HG03520 (cell line): ENCODE measurements at regions not wholly inside any gene's neighbourhood (a gene's known extent, or its start where the extent isn't known, plus 50 kb on each side); places are given as distances from the start of the nearest gene placed in this dataset.
"Not testable (repeated sequence)": the region's sequence is repeated elsewhere in the genome, so short reads cannot be mapped to it uniquely, and the experiment has no call there.

Source experiments
- ATAC-seq: cut with Tn5 transposase; IDR thresholded peaks from one replicate; pipeline ENCODE4 v1.9.1; 2021; ENCODE audit warnings: mild to moderate bottlenecking, moderate library complexity; ENCODE audit not compliant: unreplicated experiment

DNA sequence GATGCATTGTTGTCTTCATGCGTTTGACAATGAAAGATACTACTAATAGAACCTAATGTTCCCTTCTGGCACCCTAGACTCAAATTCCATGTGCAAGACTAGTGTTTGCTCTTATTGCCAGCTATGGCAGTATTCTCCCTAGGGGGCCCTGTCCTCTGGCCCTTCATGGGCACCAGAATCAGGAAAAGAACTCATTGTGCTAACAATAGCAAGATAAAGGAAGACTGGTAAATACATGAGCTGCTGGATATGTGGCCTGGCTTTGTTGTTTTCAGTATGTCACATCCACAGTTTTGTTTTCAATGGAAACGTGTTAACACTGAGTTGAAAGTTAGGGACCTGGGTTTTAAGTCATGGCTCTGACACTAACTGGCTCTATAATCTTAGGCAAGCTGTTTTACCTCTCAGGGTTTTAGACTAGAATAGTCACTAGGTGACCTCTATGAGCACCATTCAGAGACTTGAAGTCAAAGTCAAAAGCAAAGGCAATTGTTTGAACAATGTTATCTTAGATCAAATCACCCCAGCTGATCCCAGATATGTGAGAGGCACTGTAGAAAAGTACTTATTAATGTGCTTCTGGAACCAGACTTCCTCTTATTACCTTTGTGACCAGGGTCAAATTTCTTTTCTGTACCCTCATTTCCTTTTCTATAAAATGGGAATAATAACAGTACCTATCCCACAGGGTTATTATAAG, 253.7 kb upstream of the DIAPH2 start:
- ATAC-seq, result no peak

DNA sequence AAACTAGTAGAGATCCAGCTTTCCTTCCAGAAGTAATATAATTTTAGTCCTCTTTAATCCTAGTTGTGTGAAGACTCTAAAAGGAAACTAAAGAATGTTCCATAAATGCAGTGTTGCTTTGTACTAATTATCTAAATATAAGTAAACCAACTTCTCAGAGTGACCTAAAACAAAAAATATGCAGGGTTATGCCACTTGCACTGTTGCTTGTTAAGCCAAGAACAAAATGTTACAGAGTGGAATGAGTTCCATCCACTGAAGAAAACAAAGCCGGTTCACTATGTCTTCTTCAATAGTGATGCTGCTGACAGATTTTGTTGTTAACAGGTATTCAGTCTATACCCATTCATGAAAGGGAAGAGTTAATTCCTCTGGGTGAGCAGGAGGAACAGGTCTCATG, 252.0 kb upstream of the DIAPH2 start:
- ATAC-seq, result no peak

DNA sequence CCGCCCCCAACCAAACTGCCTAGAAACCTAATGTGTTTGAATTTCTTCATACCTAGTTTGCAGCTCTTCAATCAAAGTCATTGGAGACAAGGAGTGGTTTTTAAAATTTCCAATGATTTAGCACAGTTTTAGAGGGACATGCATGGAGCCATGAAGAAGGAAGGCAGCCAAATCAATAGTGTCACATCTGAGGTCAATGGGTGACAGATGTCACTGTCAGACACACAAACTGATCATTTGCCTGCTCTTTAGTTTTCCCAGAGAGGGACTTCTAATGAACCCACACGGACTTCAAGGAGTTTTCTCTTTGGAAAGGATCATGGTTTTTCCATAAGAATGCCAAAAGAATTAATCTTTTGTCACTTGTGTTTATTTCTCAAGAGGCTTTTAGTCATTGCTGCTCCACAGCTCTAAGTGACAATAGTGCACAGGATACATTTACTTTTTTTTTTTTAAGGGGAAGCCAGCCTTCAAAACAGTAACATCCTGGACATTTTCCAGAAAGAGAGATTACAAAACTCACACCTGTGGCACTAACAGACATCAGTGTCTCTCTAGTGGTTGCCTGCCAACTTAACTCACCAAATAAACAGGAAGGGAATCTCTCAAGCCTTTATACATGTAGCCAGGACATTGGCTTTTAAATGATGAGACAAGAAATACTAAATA, 251.1 kb upstream of the DIAPH2 start:
- no peak for ATAC-seq

DNA sequence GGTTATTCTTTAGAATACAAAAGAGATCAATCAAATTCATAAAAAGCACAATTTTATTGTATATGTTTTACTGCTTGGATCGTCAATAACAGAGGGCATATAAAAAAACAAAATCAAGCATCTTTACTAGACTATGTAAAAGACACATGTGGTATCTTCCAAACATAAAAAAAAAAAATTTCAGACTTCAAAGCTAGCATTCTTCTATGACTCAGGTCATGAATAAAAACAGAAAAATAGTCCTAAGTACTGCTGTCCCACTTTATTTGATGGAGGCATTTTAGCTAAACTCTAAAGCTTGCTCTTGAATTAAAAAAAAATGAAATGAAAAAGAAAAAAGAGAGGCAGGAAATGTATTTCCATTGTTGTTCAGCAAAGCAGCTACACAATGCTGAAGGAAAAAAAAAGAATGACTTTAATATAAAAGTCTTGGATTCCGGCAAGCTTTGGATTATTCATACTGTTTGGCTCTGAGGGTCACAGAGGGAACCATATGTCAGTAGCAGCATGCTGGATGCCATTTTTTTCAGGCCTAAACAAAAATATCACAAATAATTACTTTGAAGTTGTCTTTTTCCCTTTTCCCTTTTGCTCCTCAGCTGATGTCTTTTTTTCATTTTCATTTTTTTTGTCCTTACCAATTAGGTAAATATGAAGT, 249.1 kb upstream of the DIAPH2 start:
- ATAC-seq, result no peak

DNA sequence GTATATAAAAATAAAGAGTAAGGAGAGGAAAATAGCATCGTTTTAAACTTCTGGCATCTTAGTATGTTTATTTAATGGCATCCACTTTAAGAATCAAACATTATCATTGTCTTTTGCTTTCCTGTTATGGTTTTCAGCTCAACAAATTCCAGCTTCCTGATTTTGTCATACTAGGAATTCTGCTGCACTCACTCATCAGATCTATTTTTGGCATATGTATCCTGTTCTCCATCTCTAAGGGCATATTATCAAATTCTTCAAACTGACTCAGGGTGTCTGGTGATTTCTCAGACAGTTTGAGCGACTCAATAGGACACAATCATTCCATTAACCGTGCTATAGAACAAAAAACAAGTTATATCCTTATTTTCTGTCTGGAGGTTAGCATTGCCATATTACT, 248.5 kb upstream of the DIAPH2 start:
- ATAC-seq, result no peak

DNA sequence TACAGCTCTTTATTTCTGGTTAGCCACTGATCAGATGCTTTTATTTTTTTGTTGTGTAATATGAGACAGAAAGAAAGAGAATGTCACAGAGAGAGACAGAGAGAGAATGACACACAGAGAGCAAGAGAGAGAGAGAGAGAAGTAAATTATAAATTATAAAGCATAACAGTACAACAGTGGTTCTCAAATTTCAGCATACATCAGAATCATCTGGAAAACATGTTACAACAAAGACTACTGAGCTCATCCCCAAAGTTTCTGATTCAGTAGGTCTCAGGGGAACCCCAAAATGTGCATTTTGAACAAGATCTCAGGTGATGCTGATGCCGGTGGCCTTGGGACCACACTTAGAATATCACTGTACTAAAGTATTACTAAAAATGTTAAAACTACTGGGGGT, 245.8 kb upstream of the DIAPH2 start:
- ATAC-seq, result no peak

DNA sequence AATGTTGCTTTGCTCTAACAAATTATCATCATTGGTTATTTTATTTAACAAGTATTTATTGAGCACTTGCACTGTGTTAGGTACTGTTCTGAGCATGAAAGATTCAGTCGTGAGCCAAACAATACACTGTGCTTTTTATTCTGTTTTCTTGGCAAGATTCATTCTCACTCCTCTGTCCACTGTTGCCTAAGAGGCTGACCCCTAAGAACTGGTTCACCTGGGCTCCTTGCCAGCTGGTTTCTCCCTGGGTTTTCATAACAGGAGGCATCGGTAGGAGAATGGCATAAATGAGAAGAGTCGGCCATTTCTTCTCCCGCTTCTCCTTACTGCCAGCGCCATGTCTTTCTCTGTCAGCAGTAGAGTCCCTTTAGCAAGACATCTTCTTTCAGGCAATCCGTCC, 243.7 kb upstream of the DIAPH2 start:
- ATAC-seq, result no peak

DNA sequence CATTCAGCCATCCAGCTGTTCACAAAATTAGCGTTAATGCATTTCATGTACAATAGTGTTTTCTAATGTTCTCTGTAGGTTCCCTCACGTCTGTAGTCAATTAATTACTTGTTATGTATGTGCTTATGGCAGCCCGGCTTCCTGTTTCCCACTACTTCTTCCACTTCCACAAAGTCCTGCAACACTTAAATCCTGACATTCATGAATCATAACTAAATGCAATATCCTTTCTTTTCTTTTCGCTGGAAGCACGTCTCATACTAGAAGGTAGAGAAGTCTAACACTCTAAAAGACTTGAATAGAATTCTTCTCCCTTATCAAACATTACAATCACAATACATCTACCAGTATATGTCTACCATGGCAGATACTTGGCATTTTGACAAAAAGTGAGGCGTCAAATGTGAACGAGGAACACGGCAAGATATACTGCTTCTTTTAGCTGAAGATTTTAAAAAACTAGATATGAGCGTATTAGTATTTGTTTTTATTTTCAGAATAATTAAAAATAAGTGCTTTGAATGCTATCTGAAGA, 239.0 kb upstream of the DIAPH2 start:
- no peak for ATAC-seq

DNA sequence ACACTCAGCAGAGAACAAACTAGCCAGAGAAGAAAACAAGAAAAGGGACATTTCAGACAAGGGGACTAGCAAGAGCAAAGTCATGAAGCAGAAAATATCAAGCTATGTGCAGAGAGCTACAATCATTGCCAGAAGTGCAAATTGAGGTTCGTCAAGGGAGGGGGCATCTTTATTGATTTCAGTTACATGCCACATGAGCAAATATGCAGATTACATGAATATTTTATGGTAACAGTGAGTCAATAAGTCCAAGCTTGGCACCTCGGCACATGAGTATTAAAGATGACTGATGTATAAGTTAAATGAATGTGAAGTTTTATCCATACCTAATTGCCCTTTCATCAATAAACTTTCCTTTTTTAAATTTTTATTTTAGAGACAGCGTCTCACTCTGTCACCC, 238.1 kb upstream of the DIAPH2 start:
- no peak for ATAC-seq

DNA sequence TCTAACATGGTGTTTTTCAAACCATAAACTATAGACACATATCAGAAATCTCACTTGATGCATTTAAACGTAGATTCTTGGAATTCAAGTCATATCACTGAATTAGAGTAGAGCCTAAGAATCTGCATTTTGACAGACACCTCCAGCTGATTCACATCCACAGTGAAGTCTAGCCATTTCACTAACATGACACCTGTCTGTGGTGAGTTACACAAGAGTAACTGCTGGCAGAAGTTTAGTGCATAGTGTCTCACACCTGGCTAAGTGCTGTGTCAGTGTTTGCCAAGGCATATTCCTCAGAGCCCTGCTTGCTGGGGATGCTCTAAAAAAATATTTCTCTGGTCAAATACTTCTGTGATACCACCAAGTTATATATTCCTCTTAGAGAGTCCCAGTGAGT, 237.5 kb upstream of the DIAPH2 start:
- no peak for ATAC-seq

DNA sequence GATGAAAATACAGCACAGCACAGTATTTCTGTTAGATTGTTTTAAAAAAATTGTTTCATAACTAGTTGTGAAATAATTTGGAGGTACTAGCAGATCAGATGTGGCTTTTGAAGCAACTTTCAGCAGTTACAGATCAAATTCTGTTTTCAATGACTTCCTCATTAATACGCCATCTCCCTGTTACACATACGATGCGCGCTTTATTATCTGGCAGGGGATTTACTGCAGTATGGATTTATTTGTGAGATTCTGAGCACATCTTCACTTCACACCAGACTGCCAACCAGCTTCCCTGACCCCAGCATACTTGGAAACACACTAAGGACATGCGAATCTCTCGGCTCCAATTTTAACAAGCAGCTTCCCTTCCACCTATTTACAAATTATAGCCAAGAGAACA, 235.5 kb upstream of the DIAPH2 start:
- no peak for ATAC-seq

DNA sequence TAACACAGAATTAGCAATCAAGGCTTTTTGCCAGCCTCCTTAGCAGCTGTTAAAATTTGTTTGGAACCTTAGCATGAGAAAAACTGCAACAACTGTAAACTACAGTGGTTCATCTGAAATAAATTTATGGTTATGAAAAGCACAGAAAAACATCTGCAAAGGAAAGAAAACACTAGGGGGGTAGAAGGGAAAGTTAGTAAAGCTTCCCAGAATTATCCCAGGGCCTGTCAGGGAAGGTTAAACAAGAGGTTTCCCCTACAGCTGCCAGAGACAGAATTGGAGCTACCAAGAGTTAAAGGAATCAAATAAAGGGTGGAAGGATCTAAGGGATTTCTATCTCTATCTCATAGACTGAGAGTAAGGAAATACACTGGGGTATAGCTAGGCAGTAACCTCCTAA, 234.7 kb upstream of the DIAPH2 start:
- ATAC-seq, result no peak

DNA sequence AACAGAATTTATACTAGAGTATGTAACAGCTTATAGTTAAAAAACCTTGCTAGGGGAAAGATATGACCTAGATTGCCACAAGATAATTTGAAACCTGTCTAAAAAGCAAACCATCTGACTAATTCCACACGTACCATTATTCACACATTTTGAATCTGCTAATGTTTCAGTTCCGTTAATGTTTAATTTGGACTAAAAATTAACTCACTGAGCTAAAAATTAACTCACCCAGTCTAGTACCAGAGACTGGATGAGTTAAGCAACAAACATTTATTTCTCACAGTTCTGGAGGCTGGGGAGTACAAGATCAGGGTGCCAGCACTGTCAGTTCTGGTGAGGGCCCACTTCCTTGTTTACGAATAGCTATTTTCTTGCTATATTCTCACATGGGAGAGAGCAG, 231.5 kb upstream of the DIAPH2 start:
- ATAC-seq, result peak; percentile 78

DNA sequence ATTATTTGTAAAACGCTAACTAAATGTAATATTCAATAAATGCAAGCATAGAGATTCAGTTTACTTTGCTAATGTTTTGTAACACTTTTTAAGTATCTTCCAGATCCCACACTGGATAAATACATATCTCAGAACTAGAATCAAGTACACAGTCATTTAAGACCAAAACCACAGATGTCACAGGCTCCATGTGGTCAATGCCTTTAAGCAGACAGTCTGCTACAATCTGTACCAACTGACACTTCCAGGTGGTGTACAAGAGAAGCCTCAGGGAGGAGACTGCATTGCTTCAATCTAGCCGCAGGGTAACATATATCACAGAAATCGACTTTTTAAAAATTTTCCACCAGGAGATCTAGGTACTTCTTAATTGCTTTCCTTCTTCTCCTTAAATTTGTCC, 229.6 kb upstream of the DIAPH2 start:
- peak; percentile 45 for ATAC-seq

DNA sequence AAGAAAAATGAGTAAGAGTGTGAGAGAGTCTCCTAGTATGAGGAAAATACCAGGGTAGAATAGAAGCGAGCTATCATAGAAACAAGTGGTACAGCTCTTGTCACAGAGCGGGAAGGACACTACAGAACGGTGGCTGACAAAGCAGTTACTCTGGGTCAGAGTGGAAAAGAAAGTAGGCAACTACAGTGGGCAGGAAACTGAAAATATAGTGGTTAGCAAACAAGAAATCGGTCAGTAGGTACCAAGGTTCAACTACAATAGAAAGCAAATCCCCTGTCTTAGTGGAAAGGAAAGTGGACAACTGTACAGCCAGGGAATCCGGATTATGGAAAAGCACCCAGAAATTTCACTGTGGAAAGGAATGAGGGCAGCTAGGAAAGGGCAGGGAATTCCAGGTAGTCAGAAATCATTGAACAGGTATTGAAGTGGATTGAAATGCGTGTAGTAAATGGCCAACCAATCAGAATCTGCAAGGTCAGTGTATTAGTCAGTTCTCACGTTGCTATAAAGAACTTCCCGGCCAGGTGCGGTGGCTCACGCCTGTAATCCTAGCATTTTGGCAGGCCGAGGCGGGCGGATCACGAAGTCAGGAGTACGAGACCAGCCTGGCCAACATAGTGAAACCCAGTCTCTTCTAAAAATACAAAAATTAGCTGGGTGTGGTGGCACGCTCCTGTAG, 219.6 kb upstream of the DIAPH2 start:
- ATAC-seq, result no peak

DNA sequence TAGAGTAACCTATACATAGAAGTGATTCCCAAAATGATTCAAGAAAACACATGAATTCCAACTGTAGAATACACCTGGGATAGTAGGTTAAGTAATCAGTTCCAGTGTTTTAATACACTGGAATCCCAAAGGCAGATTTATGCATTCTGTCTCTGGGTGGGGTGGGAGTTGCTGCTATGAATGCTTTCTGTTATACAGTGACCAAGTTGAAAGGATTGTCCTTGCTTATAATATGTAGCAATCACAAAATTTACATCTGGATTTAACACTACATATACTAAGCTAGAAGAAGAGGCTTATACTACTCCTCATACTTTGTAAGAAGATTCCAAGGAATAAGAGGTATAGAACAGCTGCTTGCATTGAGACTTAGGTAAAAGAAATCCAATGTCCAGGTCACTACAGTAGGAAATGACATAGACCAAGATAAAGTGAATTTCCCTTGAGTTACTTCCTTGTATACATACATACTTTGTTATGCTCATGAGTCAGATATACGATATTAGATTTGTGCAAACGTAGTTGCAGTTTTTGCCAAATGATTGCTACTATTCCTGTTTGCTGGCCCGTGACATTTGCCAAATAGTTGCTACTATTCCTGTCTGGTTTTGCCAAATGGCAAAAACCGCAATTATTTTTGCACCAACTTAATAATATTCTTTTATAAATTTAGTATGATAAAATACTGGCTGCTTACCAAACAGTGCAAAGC, 210.5 kb upstream of the DIAPH2 start:
- no peak for ATAC-seq

DNA sequence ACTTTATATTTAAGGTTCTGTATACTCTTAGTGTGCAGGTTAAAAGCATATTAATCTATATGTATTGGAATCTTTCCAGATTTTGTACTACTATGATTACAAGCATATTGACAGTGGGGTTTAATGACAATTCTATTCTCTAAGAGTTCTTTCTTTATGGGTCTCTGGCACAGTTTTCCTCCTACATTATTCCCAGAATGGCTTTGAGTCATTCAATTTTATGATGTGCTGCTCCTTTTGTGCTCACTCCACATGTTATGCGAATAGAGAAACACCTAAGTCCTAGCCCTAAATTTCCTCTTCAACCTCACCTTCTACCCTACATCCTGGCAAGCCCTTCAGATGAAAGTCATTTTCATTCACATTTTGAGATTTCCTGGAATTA, 209.9 kb upstream of the DIAPH2 start:
- no peak for ATAC-seq

DNA sequence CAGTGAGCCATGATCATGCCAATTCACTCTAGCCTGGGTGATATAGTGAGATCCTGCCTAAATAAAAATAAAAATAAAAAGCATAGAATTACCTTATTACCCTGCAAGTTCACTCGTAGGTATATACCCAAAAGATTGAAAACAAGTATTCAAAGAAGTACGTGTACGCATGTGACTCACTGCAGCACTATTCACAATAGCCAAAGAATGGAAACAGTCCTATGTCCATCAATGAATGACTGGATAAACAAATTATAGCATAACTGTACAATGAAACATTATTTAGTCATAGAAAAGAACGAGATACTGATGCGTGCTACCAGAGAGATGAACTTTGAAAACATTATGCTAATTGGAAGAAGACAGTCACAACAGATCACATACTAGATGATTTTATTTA, 204.6 kb upstream of the DIAPH2 start:
- no peak for ATAC-seq

DNA sequence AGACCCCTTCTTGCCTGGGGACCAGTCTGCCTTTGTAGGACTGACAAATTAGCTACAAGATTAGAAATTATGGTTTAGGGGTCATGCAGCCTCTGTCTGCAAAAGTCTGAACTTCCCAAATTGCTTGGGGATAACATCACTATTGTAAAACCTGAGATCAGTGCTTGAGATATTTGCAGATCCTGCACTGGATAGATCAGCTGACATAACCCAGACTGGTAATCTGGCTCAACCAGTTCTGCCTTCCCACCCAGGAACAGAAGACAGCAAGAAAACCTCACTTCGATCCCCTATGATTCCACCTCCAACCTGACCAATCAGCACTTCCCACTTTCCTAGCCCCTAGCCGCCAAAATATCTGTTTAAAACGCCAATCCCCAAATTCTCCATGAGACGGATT, 202.8 kb upstream of the DIAPH2 start:
- no peak for ATAC-seq

DNA sequence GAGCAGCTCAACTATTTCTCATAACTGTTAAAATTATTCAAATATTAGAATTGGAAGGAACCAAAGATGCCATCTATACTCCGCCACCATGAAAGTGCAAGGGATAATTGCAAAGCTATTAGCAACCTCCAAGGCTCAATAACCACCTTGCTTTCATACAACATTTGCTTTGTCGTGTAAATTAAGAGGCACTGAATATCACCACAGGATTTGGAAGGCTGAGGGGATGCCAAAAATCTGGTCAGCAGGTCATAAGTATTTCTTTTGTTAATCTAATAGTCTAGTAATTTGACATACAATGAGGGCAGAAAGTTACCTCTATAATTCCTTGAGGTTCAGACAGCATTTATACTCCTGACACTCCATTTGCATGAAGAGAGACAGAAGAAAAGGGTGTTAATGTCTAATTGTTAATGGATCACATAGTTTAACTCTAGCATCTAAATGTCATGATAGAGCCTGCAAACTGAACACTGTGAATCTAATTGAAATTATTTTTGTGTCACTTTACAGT, 200.9 kb upstream of the DIAPH2 start:
- ATAC-seq, result no peak

DNA sequence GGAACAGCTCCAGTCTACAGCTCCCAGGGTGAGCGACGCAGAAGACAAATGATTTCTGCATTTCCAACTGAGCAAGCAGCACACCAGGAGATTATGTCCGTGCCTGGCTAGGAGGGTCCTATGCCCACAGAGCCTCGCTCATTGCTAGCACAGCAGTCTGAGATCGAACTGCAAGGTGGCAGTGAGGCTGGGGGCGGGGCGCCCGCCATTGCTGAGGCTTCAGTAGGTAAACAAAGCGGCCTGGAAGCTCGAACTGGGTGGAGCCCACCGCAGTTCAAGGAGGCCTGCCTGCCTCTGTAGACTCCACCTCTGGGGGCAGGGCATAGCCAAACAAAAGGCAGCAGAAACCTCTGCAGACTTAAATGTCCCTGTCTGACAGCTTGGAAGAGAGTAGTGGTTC, 198.0 kb upstream of the DIAPH2 start:
- not testable (repeated sequence) for ATAC-seq
